ENCODE measurements at regions not wholly inside any gene's neighbourhood (a gene's known extent, or its start where the extent isn't known, plus 50 kb on each side); places are given as distances from the start of the nearest gene placed in this dataset.

DNA sequence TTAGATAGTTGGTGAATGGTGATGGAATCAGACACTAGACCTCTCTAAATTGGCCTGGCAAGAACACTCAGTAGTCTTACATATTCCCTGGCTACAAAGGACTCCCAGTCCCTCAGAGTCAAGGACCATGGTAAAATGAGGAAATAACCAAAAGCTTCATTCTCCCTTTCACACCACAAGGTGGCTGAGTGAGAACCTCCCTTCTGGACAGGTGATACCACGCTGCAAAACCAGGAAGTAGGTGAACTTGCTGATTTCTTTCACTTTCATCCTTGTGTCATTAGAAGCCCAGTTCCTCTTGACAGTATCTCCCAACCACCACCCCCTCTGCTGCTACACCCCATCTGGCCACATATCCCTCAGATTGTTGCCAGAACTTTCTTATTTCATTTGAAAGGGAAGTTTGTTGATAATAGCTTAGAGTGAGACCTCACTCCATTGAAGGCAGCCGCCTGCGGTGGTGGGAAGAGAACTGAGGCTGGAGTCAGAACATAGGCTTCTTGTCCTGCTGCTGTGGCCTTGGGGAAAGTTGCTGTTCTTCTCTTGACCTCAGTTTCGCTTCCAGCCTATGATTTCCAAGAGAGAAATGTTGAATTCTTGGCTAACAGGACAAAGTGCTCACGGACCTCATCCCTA lies 290.6 kb upstream of the CCL2 start:
- no peak for ATAC-seq
- TF ChIP-seq ZNF70 (CRISPR knock-in tag; IDR thresholded peaks at IDR 0.05) (no peak), SNAI2 (CRISPR knock-in tag; IDR thresholded peaks at IDR 0.05) (no peak), ZC3H10 (CRISPR knock-in tag; IDR thresholded peaks at IDR 0.05) (no peak), TCF4 (CRISPR knock-in tag; IDR thresholded peaks at IDR 0.05; ENCODE audit: borderline replicate concordance) (no peak), GLIS3 (CRISPR knock-in tag; IDR thresholded peaks at IDR 0.05) (no peak), BACH2 (CRISPR knock-in tag; IDR thresholded peaks at IDR 0.05; ENCODE audit: borderline replicate concordance) (no peak)
- TF ChIP-seq, protein P1, sequence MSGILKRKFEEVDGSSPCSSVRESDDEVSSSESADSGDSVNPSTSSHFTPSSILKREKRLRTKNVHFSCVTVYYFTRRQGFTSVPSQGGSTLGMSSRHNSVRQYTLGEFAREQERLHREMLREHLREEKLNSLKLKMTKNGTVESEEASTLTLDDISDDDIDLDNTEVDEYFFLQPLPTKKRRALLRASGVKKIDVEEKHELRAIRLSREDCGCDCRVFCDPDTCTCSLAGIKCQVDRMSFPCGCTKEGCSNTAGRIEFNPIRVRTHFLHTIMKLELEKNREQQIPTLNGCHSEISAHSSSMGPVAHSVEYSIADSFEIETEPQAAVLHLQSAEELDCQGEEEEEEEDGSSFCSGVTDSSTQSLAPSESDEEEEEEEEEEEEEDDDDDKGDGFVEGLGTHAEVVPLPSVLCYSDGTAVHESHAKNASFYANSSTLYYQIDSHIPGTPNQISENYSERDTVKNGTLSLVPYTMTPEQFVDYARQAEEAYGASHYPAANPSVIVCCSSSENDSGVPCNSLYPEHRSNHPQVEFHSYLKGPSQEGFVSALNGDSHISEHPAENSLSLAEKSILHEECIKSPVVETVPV (CRISPR knock-in tag; IDR thresholded peaks at IDR 0.05), result no peak
- TF ChIP-seq, protein P2, sequence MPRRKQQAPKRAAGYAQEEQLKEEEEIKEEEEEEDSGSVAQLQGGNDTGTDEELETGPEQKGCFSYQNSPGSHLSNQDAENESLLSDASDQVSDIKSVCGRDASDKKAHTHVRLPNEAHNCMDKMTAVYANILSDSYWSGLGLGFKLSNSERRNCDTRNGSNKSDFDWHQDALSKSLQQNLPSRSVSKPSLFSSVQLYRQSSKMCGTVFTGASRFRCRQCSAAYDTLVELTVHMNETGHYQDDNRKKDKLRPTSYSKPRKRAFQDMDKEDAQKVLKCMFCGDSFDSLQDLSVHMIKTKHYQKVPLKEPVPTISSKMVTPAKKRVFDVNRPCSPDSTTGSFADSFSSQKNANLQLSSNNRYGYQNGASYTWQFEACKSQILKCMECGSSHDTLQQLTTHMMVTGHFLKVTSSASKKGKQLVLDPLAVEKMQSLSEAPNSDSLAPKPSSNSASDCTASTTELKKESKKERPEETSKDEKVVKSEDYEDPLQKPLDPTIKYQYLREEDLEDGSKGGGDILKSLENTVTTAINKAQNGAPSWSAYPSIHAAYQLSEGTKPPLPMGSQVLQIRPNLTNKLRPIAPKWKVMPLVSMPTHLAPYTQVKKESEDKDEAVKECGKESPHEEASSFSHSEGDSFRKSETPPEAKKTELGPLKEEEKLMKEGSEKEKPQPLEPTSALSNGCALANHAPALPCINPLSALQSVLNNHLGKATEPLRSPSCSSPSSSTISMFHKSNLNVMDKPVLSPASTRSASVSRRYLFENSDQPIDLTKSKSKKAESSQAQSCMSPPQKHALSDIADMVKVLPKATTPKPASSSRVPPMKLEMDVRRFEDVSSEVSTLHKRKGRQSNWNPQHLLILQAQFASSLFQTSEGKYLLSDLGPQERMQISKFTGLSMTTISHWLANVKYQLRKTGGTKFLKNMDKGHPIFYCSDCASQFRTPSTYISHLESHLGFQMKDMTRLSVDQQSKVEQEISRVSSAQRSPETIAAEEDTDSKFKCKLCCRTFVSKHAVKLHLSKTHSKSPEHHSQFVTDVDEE (CRISPR knock-in tag; IDR thresholded peaks at IDR 0.05), result no peak

DNA sequence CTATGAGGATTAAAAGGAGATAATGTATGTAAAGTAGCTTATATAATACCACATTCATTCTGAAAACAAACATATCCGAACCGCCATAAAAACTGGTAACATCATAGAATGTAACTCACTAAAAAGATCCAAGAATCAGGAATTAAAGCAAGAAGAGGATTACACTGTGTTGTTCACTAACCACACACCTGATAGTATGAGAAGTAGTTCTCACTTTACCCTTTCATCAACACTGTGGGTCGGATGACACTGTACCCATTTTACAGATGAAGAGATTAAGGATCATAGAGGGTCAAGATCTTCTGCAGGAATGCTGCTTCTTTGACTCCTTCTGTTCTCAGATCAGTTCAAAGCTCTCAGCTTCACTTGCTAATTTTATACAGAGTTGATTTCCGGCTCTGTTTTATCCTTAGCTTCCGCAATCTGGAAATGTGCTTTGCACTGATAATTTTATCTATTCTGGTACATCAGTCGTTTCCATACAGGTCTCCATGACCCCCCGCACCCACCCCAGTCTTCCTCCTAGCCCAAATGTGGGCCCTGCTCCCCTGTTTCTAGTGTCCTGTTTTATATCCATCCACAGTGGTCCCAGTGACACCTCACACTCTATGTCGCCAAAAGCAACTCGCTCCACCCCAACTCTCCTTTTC lies 288.6 kb upstream of the CCL2 start:
- no peak for ATAC-seq
- TF ChIP-seq SNAI2 (CRISPR knock-in tag; IDR thresholded peaks at IDR 0.05) (no peak), ZFP30 (CRISPR knock-in tag; IDR thresholded peaks at IDR 0.05) (no peak)

DNA sequence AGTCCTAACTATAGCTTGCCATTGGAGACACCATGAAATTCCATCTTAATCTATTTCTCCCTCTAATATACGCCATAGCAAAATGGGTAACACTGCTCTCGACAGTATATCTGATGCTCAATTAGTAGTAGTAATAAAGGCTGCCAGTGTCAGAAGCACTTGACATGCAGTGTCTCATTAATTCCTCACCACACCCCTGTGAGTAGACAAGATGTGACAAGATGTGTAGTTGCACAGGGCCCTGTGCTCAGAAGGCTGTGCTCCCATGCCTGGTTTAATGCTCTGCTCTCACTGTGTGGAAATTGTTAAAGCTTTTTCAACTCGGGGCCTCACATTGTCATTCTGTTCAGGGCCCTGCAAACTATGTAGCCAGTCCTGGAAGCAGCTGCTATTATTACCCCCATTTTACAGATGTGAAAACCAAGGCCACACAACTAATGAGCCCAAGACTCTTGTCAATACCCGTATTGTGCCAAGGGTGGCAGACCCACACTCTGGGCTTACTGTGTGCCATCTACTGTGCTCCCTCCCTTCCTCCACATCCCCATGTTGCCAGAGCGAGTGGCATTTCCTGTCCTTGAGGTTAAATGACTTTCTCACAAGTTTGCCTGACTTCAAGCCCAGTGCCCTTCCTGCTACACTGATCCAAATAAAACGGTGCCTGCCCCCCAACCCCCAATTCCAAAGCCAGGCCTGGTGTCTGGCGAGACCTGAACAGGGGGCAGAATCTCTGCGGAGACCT lies 287.3 kb upstream of the CCL2 start:
- no peak for ATAC-seq
- TF ChIP-seq TCF4 (CRISPR knock-in tag; IDR thresholded peaks at IDR 0.05; ENCODE audit: borderline replicate concordance), result no peak
- no peak for TF ChIP-seq SNAI2 (CRISPR knock-in tag; IDR thresholded peaks at IDR 0.05)
- TF ChIP-seq, protein P2 (CRISPR knock-in tag; IDR thresholded peaks at IDR 0.05), result no peak
- TF ChIP-seq TOX (CRISPR knock-in tag; IDR thresholded peaks at IDR 0.05; ENCODE audit: borderline replicate concordance), result no peak
- no peak for TF ChIP-seq GLIS3 (CRISPR knock-in tag; IDR thresholded peaks at IDR 0.05)
- no peak for TF ChIP-seq ZNF8 (CRISPR knock-in tag; IDR thresholded peaks at IDR 0.05)

DNA sequence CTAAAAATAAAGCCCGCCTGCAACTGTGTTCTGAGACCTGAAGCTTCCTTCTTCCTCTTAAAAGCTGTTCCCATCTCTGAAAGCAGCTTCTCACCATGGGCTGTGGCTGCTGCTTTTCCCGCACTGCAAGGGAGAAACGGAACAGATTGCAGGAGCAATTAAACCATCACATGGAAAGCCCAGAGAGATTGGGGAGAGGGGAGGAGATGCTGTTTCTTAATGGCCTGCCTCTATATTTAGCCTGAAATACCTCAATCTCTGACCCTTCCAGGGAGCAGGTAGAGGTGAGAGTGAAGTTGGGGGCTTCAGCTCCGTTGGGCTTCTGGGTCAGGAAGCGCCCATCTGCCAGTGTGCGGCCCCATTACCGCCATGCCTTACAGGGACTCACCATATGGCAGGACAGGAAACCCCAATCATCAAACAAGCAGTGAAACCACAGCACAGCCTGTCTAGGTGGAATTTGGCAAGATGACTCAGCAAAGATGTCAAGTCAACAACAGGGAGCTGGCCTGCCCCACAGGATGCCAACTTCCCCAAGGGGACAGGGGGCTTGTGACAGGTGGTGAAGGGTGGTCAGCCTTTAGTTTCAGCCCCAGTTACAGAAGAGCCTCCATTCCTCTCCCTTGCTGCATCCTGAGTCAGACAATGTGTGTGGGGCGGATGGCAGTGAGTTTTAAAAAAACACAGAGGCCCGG lies 286.6 kb upstream of the CCL2 start:
- TF ChIP-seq ZFP3 (CRISPR knock-in tag; IDR thresholded peaks at IDR 0.05) (no peak), ZNF565 (CRISPR knock-in tag; conservative IDR thresholded peaks at IDR 0.05; ENCODE audit: low read depth) (no peak), ISL1 (CRISPR knock-in tag; IDR thresholded peaks at IDR 0.05) (no peak)
- TF ChIP-seq, protein P2 (CRISPR knock-in tag; IDR thresholded peaks at IDR 0.05), result no peak
- ATAC-seq, result no peak
